Uterus (tissue), 2 donors: ENCODE measurements at regions not wholly inside any gene's neighbourhood (a gene's known extent, or its start where the extent isn't known, plus 50 kb on each side); places are given as distances from the start of the nearest gene placed in this dataset.

Experiments used
- CTCF ChIP-seq, 4 experiments: fragments of 200-600 bp in 2 of 4; fragments of 450-650 bp in 2 of 4; sonication (generic) in 2 of 4; IDR thresholded peaks; one replicate each; pipeline ENCODE4 v1.5.1; 2016 to 2019; ENCODE audit warnings: antibody characterized with exemption in 4 of 4, mild to moderate bottlenecking in 2 of 4, moderate library complexity in 1 of 4
- POLR2A ChIP-seq, 2 donors: fragments of 450-650 bp; IDR thresholded peaks; one replicate each; pipeline ENCODE4 v1.6.1; 2016; ENCODE audit warnings: antibody characterized with exemption in 2 of 2, mild to moderate bottlenecking in 1 of 2, moderate library complexity in 1 of 2

GRCh38 chr1:91124989-91125417 is 103.2 kb upstream of the ZNF644 start:
- no peak for TF ChIP-seq CTCF (IDR thresholded peaks at IDR 0.05)
- no peak for TF ChIP-seq POLR2A (IDR thresholded peaks at IDR 0.05)
